ENCODE measurements at regions not wholly inside any gene's neighbourhood (a gene's known extent, or its start where the extent isn't known, plus 50 kb on each side); places are given as distances from the start of the nearest gene placed in this dataset.

GRCh38 chr10:21281765-21282484 is 243.6 kb downstream of the SKIDA1 start:
- no peak for TF ChIP-seq CTCF (IDR thresholded peaks at IDR 0.05)
- Mint-ChIP-seq H3K27me3 (peaks cover 3% of the 10 kb centered on the region), H3K36me3 (ENCODE audit: low read depth) (no peaks in the 10 kb centered on the region), H3K4me3 (no peak overlapping the region), H3K27ac (no peak overlapping the region), H3K4me1 (ENCODE audit: low read depth) (no peaks in the 10 kb centered on the region), H3K9me3 (no peaks in the 10 kb centered on the region)
- ATAC-seq (no peak), DNase-seq (no peak)
- ChIA-PET POLR2A (no interaction called here), CTCF (no interaction called here)
- intact Hi-C loops (cut with micrococcal nuclease) = no loop called here

- intact Hi-C loops (cut with micrococcal nuclease) = no loop called here
- CTCF ChIA-PET = no interaction called here
Observed at GRCh38 chr10:21280971-21281572, 244.4 kb downstream of the SKIDA1 start.

GRCh38 chr10:21280037-21280436 is 245.4 kb downstream of the SKIDA1 start:
- Mint-ChIP-seq H3K36me3 (ENCODE audit: low read depth) (no peaks in the 10 kb centered on the region), H3K27ac (no peak overlapping the region), H3K27me3 (peaks cover 3% of the 10 kb centered on the region), H3K9me3 (no peaks in the 10 kb centered on the region), H3K4me3 (no peak overlapping the region), H3K4me1 (ENCODE audit: low read depth) (no peaks in the 10 kb centered on the region)
- intact Hi-C loops (cut with micrococcal nuclease) = no loop called here
- DNase-seq (no peak), ATAC-seq (no peak)
- TF ChIP-seq CTCF (IDR thresholded peaks at IDR 0.05) = no peak
- POLR2A ChIA-PET = no interaction called here
- CTCF ChIA-PET = interaction anchor here (1.2 kb wide), 1 partner anchor 65 kb away, joined by 3 read pairs; no protein-coding TSS in a partner anchor

More at GRCh38 chr10:21280971-21281572, 244.4 kb downstream of the SKIDA1 start:
- H3K36me3 Mint-ChIP-seq (ENCODE audit: low read depth) = no peaks in the 10 kb centered on the region
- POLR2A ChIA-PET = interaction anchor here (0.7 kb wide), 1 partner anchor 461 kb away, joined by 3 read pairs; no protein-coding TSS in a partner anchor
- H3K27me3 Mint-ChIP-seq = peaks cover 3% of the 10 kb centered on the region
- no peak for TF ChIP-seq CTCF (IDR thresholded peaks at IDR 0.05)
- H3K4me3 Mint-ChIP-seq = no peak overlapping the region
- no peaks in the 10 kb centered on the region for H3K9me3 Mint-ChIP-seq
- H3K27ac Mint-ChIP-seq = no peak overlapping the region
- ATAC-seq = no peak
- no peak for DNase-seq
- no peaks in the 10 kb centered on the region for H3K4me1 Mint-ChIP-seq (ENCODE audit: low read depth)

- POLR2A ChIA-PET = no interaction called here
- intact Hi-C loops (cut with micrococcal nuclease) = loop anchor here (5.0 kb wide), 1 partner anchor 678 kb away; no protein-coding TSS in a partner anchor
Observed at GRCh38 chr10:21279217-21279575, 246.3 kb downstream of the SKIDA1 start.

More at GRCh38 chr10:21279217-21279575, 246.3 kb downstream of the SKIDA1 start:
- Mint-ChIP-seq H3K36me3 (ENCODE audit: low read depth) (no peaks in the 10 kb centered on the region), H3K27me3 (peaks cover 3% of the 10 kb centered on the region), H3K4me1 (ENCODE audit: low read depth) (no peaks in the 10 kb centered on the region), H3K4me3 (no peak overlapping the region), H3K9me3 (no peaks in the 10 kb centered on the region), H3K27ac (no peak overlapping the region)
- DNase-seq = no peak
- no peak for TF ChIP-seq CTCF (IDR thresholded peaks at IDR 0.05)
- no peak for ATAC-seq
- CTCF ChIA-PET = interaction anchor here (0.6 to 1.2 kb wide), 4 partner anchors 10 to 311 kb away, joined by 3 to 4 read pairs (median 3); no protein-coding TSS in a partner anchor
